WI38 (cell line): ENCODE measurements at regions not wholly inside any gene's neighbourhood (a gene's known extent, or its start where the extent isn't known, plus 50 kb on each side); places are given as distances from the start of the nearest gene placed in this dataset.

ENCODE experiments used
- H3K4me3 ChIP-seq: 2 replicates; pipeline ENCODE4 v1.5.1; 2011; ENCODE audit warnings: low read depth, mild to moderate bottlenecking, control low read depth, low read length
- CTCF ChIP-seq: IDR thresholded peaks from 2 replicates; pipeline ENCODE4 v1.5.1; 2012; ENCODE audit warnings: low read depth, mild to moderate bottlenecking, control low read depth, low read length

GRCh38 chr13:24081387-24081786 lies 79.1 kb upstream of the SPATA13 start:
- no peak for TF ChIP-seq CTCF
- no peak overlapping the region for H3K4me3 ChIP-seq

- no peak overlapping the region for H3K4me3 ChIP-seq
- TF ChIP-seq CTCF = no peak
Measured at GRCh38 chr13:24083141-24083540, 77.4 kb upstream of the SPATA13 start.

GRCh38 chr13:24083722-24084421 lies 76.6 kb upstream of the SPATA13 start:
- TF ChIP-seq CTCF = no peak
- no peak overlapping the region for H3K4me3 ChIP-seq

- no peak overlapping the region for H3K4me3 ChIP-seq
Measured at GRCh38 chr13:24085662-24086061, 74.9 kb upstream of the SPATA13 start.

GRCh38 chr13:24086642-24087041 lies 73.9 kb upstream of the SPATA13 start:
- no peak overlapping the region for H3K4me3 ChIP-seq
- no peak for TF ChIP-seq CTCF

More at GRCh38 chr13:24085662-24086061, 74.9 kb upstream of the SPATA13 start:
- TF ChIP-seq CTCF = no peak

- H3K4me3 ChIP-seq = no peak overlapping the region
- TF ChIP-seq CTCF = no peak
Measured at GRCh38 chr13:24087605-24088225, 72.8 kb upstream of the SPATA13 start.

GRCh38 chr13:24090049-24090448 lies 70.5 kb upstream of the SPATA13 start:
- TF ChIP-seq CTCF = no peak
- no peak overlapping the region for H3K4me3 ChIP-seq
